Chondrocyte (in vitro differentiated cells): ENCODE measurements at regions not wholly inside any gene's neighbourhood (a gene's known extent, or its start where the extent isn't known, plus 50 kb on each side); places are given as distances from the start of the nearest gene placed in this dataset.

Source experiments
- DNase-seq: peaks from one replicate; pipeline ENCODE4 v3.0.0; 2021; ENCODE audit warnings: mixed read lengths, low spot score
- H3K27ac Mint-ChIP-seq: one replicate; pipeline ENCODE4 v1.8.0; 2021; ENCODE audit warnings: mild to moderate bottlenecking, moderate library complexity, mixed read lengths; ENCODE audit not compliant: unreplicated experiment
- H3K27me3 Mint-ChIP-seq: 2 replicates; pipeline ENCODE4 v1.8.0; 2021; ENCODE audit warnings: low read depth, mixed read lengths
- H3K36me3 Mint-ChIP-seq: 2 replicates; pipeline ENCODE4 v1.8.0; 2021; ENCODE audit warnings: low read depth, mixed read lengths
- H3K4me1 Mint-ChIP-seq: 2 replicates; pipeline ENCODE4 v1.8.0; 2021; ENCODE audit warnings: low read depth, mild to moderate bottlenecking, mixed read lengths
- H3K4me3 Mint-ChIP-seq: one replicate; pipeline ENCODE4 v1.8.0; 2021; ENCODE audit warnings: mild to moderate bottlenecking, moderate library complexity, mixed read lengths; ENCODE audit not compliant: unreplicated experiment
- H3K9me3 Mint-ChIP-seq: 2 replicates; pipeline ENCODE4 v1.8.0; 2021; ENCODE audit warnings: low read depth, mixed read lengths
- CTCF ChIP-seq: fragments of 200-600 bp; sonication (generic); IDR thresholded peaks from 2 replicates; pipeline ENCODE4 v1.5.0; 2021; ENCODE audit warnings: antibody characterized with exemption, mild to moderate bottlenecking, moderate library complexity

- Mint-ChIP-seq H3K9me3 (peaks cover 16% of the 10 kb centered on the region), H3K4me1 (peaks cover 19% of the 10 kb centered on the region), H3K36me3 (peaks cover 5% of the 10 kb centered on the region), H3K27ac (no peak overlapping the region), H3K4me3 (no peak overlapping the region), H3K27me3 (no peaks in the 10 kb centered on the region)
- DNase-seq, result no peak
- TF ChIP-seq CTCF, result no peak
These were observed 97.2 kb downstream of the MAIP1 start for GRCh38 chr2:200052627-200053026.

- H3K4me1 Mint-ChIP-seq, result peaks cover 19% of the 10 kb centered on the region
- no peak overlapping the region for H3K27ac Mint-ChIP-seq
- peaks cover 27% of the 10 kb centered on the region for H3K9me3 Mint-ChIP-seq
- H3K36me3 Mint-ChIP-seq, result peaks cover 13% of the 10 kb centered on the region
- DNase-seq, result no peak
- no peak overlapping the region for H3K4me3 Mint-ChIP-seq
- no peaks in the 10 kb centered on the region for H3K27me3 Mint-ChIP-seq
- peak; percentile 48 for TF ChIP-seq CTCF
These were observed 99.5 kb downstream of the MAIP1 start for GRCh38 chr2:200054681-200055468.

- DNase-seq, result no peak
- Mint-ChIP-seq H3K4me3 (no peak overlapping the region), H3K27me3 (no peaks in the 10 kb centered on the region), H3K36me3 (peaks cover 14% of the 10 kb centered on the region), H3K4me1 (peaks cover 8% of the 10 kb centered on the region), H3K27ac (no peak overlapping the region), H3K9me3 (peaks cover 27% of the 10 kb centered on the region)
- TF ChIP-seq CTCF, result no peak
These were observed 100.7 kb downstream of the MAIP1 start for GRCh38 chr2:200056105-200056504.

- Mint-ChIP-seq H3K27ac (no peak overlapping the region), H3K36me3 (peaks cover 6% of the 10 kb centered on the region), H3K27me3 (no peaks in the 10 kb centered on the region), H3K9me3 (peaks cover 12% of the 10 kb centered on the region), H3K4me3 (no peak overlapping the region), H3K4me1 (peaks cover 13% of the 10 kb centered on the region)
- DNase-seq, result no peak
- TF ChIP-seq CTCF, result no peak
These were observed 107.8 kb downstream of the MAIP1 start for GRCh38 chr2:200063155-200063554.

- Mint-ChIP-seq H3K9me3 (peaks cover 8% of the 10 kb centered on the region), H3K27me3 (no peaks in the 10 kb centered on the region), H3K4me1 (peaks cover 13% of the 10 kb centered on the region), H3K4me3 (no peak overlapping the region), H3K27ac (peak overlapping the region; percentile 29), H3K36me3 (peaks cover 1% of the 10 kb centered on the region)
- TF ChIP-seq CTCF, result no peak
- DNase-seq, result no peak
These were observed 109.5 kb downstream of the MAIP1 start for GRCh38 chr2:200064879-200065278.
